Testis (tissue), 2 donors: ENCODE measurements at regions not wholly inside any gene's neighbourhood (a gene's known extent, or its start where the extent isn't known, plus 50 kb on each side); places are given as distances from the start of the nearest gene placed in this dataset.
"Not testable (repeated sequence)": the region's sequence is repeated elsewhere in the genome, so short reads cannot be mapped to it uniquely, and the experiment has no call there.

Experiments
- CTCF ChIP-seq, 3 experiments: fragments of 450-650 bp in 2 of 3; fragments of 200-600 bp in 1 of 3; sonication (generic) in 1 of 3; IDR thresholded peaks; one replicate each; pipeline ENCODE4 v1.5.1; 2016 to 2019; ENCODE audit warnings: antibody characterized with exemption in 3 of 3, mild to moderate bottlenecking in 2 of 3, moderate library complexity in 1 of 3
- POLR2A ChIP-seq: fragments of 450-650 bp; IDR thresholded peaks from one replicate; pipeline ENCODE4 v1.6.1; 2017; ENCODE audit warnings: antibody characterized with exemption, mild to moderate bottlenecking, moderate library complexity

GRCh38 chr7:119968411-119968810 is 304.6 kb upstream of the KCND2 start:
- TF ChIP-seq POLR2A; CTCF (IDR thresholded peaks at IDR 0.05): not testable (repeated sequence)
